Esophagus squamous epithelium (tissue), 4 donors: ENCODE measurements at regions not wholly inside any gene's neighbourhood (a gene's known extent, or its start where the extent isn't known, plus 50 kb on each side); places are given as distances from the start of the nearest gene placed in this dataset.
"Not testable (repeated sequence)": the region's sequence is repeated elsewhere in the genome, so short reads cannot be mapped to it uniquely, and the experiment has no call there.

Experiments used
- POLR2A ChIP-seq, 4 donors: fragments of 450-650 bp; IDR thresholded peaks; one replicate each; pipeline ENCODE4 v1.6.1; 2017; ENCODE audit warnings: antibody characterized with exemption in 4 of 4, mild to moderate bottlenecking in 4 of 4, moderate library complexity in 3 of 4
- TF ChIP-seq, protein P1 (sequence below), 6 experiments: fragments of 450-650 bp in 4 of 6; fragments of 200-600 bp in 2 of 6; sonication (generic) in 2 of 6; IDR thresholded peaks; one replicate each; pipeline ENCODE4 v1.5.1; 2016 to 2019; ENCODE audit warnings: antibody characterized with exemption in 6 of 6, mild to moderate bottlenecking in 4 of 6, moderate library complexity in 4 of 6

DNA sequence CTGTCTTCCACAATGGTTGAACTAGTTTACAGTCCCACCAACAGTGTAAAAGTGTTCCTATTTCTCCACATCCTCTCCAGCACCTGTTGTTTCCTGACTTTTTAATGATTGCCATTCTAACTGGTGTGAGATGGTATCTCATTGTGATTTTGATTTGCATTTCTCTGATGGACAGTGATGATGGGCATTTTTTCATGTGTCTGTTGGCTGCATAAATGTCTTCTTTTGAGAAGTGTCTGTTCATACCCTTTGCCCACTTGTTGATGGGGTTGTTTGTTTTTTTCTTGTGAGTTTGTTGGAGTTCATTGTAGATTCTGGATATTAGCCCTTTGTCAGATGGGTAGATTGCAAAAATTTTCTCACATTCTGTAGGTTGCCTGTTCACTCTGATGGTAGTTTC, 153.1 kb downstream of the ALX1 start:
- TF ChIP-seq, protein P1, sequence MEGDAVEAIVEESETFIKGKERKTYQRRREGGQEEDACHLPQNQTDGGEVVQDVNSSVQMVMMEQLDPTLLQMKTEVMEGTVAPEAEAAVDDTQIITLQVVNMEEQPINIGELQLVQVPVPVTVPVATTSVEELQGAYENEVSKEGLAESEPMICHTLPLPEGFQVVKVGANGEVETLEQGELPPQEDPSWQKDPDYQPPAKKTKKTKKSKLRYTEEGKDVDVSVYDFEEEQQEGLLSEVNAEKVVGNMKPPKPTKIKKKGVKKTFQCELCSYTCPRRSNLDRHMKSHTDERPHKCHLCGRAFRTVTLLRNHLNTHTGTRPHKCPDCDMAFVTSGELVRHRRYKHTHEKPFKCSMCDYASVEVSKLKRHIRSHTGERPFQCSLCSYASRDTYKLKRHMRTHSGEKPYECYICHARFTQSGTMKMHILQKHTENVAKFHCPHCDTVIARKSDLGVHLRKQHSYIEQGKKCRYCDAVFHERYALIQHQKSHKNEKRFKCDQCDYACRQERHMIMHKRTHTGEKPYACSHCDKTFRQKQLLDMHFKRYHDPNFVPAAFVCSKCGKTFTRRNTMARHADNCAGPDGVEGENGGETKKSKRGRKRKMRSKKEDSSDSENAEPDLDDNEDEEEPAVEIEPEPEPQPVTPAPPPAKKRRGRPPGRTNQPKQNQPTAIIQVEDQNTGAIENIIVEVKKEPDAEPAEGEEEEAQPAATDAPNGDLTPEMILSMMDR (IDR thresholded peaks at IDR 0.05) = not testable (repeated sequence)
- not testable (repeated sequence) for TF ChIP-seq POLR2A (IDR thresholded peaks at IDR 0.05)
